HepG2 (cell line): ENCODE measurements at regions not wholly inside any gene's neighbourhood (a gene's known extent, or its start where the extent isn't known, plus 50 kb on each side); places are given as distances from the start of the nearest gene placed in this dataset.

Experiments used
- RNF2 ChIP-seq: fragments of 450-650 bp; conservative IDR thresholded peaks from 2 replicates; pipeline ENCODE4 v1.6.1; 2016; ENCODE audit warnings: low read depth
- TFAP4 ChIP-seq: sonication (generic); IDR thresholded peaks from 2 replicates; pipeline ENCODE4 v1.6.1; 2016; ENCODE audit warnings: low read depth, borderline replicate concordance
- ZNF782 ChIP-seq: sonication (generic); formaldehyde crosslinking; IDR thresholded peaks from 2 replicates; pipeline ENCODE4 v1.4.0; 2020; ENCODE audit warnings: missing genetic modification reagents, mild to moderate bottlenecking, borderline replicate concordance

GRCh38 chr4:134018846-134019245 is 182.7 kb downstream of the PABPC4L start:
- no peak for TF ChIP-seq ZNF782 (CRISPR knock-in tag)
- no peak for TF ChIP-seq TFAP4
- TF ChIP-seq RNF2 = no peak
